ENCODE measurements at regions not wholly inside any gene's neighbourhood (a gene's known extent, or its start where the extent isn't known, plus 50 kb on each side); places are given as distances from the start of the nearest gene placed in this dataset.

DNA sequence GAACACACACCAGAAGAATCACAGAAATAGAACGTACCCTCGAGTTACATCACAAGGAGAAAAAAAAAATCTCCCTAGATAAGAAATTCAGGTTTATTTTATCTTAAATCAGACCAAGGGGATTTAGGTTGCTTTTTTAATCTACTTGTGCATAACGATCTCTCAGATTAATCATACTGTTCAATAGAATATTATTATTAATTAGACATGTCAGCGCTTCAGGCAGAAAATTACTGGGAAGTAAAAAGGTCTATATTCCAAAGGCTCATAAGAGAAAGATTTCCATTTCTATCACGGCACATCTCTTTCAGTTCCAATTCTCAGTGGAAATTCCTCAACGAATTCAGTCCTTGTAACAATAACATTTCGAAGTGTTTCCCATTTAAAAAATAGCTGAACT is 77.7 kb upstream of the PSMD7 start:
- CTCF ChIA-PET, result no interaction called here

DNA sequence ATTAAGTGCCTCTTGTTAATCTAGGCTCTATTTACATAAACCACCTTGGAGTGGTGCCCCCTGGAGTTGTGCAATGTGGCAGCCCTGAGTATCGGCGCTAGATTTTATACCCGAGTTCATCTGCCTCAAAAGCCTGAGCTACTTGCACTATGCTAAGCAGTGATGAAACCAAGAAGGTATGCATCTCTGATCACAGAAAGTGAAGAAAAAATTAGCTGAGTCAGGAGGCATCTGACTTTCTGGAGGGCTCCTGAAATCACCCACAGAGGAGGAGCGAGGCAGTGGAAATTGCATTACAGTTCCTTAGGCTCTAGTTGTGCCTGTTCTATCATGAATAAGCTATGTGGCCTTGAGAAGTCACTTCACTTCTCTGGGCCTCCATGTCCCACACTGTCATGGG is 80.3 kb upstream of the PSMD7 start:
- no peak for TF ChIP-seq CTCF (IDR thresholded peaks at IDR 0.05; ENCODE audit: control extremely low read depth, extremely low read depth, low read depth, missing control alignments)
- ChIA-PET CTCF (no interaction called here), POLR2A (no interaction called here)
- no peak for DNase-seq (ENCODE audit: extremely low spot score)

More for the DNA sequence above, 77.7 kb upstream of the PSMD7 start:
- no peak for DNase-seq (ENCODE audit: extremely low spot score)
- no peak for TF ChIP-seq CTCF (IDR thresholded peaks at IDR 0.05; ENCODE audit: control extremely low read depth, extremely low read depth, low read depth, missing control alignments)
- POLR2A ChIA-PET, result no interaction called here

DNA sequence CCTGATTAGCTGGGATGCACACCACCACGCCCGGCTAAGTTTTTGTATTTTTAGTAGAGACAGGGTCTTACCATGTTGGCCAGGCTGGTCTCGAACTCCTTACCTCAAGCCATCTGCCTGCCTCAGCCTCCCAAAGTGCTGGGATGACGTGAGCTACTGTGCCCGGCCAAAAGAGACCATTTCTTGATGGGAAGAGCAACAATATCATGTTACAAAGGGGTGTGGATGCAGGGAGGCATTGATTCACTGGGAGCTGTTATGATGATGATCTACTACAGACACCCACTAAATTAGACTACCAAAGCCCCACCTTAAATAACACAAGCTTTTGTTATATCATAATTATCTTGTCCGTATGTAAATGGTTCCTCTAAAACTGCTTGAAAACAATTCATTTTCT is 81.4 kb upstream of the PSMD7 start:
- TF ChIP-seq CTCF (IDR thresholded peaks at IDR 0.05; ENCODE audit: control extremely low read depth, extremely low read depth, low read depth, missing control alignments), result no peak
- DNase-seq (ENCODE audit: extremely low spot score), result no peak
- CTCF ChIA-PET, result interaction anchor here (1.2 kb wide), 1 partner anchor 27 kb away, joined by 3 read pairs; no protein-coding TSS in a partner anchor
- POLR2A ChIA-PET, result no interaction called here

GRCh38 chr16:74213372-74213771 is 83.2 kb upstream of the PSMD7 start:
- DNase-seq (ENCODE audit: extremely low spot score), result no peak
- ChIA-PET CTCF (no interaction called here), POLR2A (no interaction called here)
- no peak for TF ChIP-seq CTCF (IDR thresholded peaks at IDR 0.05; ENCODE audit: control extremely low read depth, extremely low read depth, low read depth, missing control alignments)

- DNase-seq (ENCODE audit: extremely low spot score), result no peak
- TF ChIP-seq CTCF (IDR thresholded peaks at IDR 0.05; ENCODE audit: control extremely low read depth, extremely low read depth, low read depth, missing control alignments), result no peak
- ChIA-PET POLR2A (no interaction called here), CTCF (interaction anchor here (1.8 kb wide), 1 partner anchor 21 kb away, joined by 4 read pairs; no protein-coding TSS in a partner anchor)
These were observed 86.4 kb upstream of the PSMD7 start for GRCh38 chr16:74210245-74210644.

- no peak for TF ChIP-seq CTCF (IDR thresholded peaks at IDR 0.05; ENCODE audit: control extremely low read depth, extremely low read depth, low read depth, missing control alignments)
- ChIA-PET POLR2A (no interaction called here), CTCF (no interaction called here)
- DNase-seq (ENCODE audit: extremely low spot score), result no peak
These were observed 94.6 kb upstream of the PSMD7 start for GRCh38 chr16:74202009-74202408.

GRCh38 chr16:74201576-74201975 is 95.0 kb upstream of the PSMD7 start:
- DNase-seq (ENCODE audit: extremely low spot score), result no peak
- ChIA-PET CTCF (no interaction called here), POLR2A (no interaction called here)
- no peak for TF ChIP-seq CTCF (IDR thresholded peaks at IDR 0.05; ENCODE audit: control extremely low read depth, extremely low read depth, low read depth, missing control alignments)

Measured in GM10248 (cell line).